NCI-H69 (cell line): ENCODE measurements at regions not wholly inside any gene's neighbourhood (a gene's known extent, or its start where the extent isn't known, plus 50 kb on each side); places are given as distances from the start of the nearest gene placed in this dataset.
"Not testable (repeated sequence)": the region's sequence is repeated elsewhere in the genome, so short reads cannot be mapped to it uniquely, and the experiment has no call there.

ENCODE experiments used
- DNase-seq: peaks from one replicate; lab custom pipeline; 2025; lab: John Stamatoyannopoulos, UW

DNA sequence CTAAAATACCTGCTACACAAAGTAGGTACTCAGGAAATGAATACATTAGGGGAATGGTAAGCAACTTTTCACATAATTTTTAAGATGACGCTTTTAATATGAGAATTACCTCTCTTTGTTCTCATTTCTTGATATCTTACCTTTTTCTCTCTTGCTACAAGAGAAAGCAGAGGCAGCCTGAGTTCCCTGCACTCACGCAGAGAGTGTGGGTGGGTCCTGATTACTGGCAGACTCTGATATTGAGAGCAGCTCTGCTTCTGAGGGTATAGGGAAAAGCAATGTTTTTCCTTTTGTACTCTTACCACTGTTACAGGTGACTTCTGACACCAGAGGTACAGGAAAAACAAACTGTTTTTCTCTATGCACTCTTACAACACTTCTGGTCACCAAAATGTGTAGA, 420.2 kb upstream of the TMTC1 start:
- no peak for DNase-seq

DNA sequence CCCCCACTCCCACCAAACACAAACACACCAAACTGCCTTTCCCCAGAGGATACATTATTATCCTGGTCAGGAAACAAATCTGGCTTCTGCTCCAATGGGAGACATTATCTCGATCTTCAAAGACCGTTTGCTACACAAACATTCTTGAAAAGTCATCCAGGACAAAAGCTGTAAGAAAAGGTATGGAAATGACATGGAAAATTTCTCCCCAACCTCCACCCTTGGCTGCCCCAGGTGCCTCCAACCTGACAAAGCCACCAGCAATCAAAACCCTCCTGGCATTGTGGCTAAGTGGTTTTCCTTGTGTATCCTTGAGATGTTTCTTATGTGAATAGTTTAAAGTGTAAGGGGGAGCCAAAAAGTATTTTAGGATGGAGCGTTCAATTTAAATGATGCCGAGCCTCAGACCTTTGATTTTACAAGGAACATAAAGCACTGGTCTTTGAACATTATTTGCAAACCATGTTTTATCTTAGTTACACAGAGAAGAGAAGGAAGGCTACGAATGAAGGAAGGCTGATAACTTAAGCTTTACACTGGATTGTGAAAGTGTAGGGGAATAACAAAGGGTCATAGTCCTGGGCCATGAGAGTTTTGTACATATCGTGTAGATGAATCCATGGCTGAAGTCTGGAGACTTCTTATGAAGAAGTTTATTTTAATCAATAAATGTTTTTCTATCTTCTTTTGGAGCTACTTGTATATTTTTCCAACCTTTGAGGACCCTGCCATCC, 418.9 kb upstream of the TMTC1 start:
- no peak for DNase-seq

DNA sequence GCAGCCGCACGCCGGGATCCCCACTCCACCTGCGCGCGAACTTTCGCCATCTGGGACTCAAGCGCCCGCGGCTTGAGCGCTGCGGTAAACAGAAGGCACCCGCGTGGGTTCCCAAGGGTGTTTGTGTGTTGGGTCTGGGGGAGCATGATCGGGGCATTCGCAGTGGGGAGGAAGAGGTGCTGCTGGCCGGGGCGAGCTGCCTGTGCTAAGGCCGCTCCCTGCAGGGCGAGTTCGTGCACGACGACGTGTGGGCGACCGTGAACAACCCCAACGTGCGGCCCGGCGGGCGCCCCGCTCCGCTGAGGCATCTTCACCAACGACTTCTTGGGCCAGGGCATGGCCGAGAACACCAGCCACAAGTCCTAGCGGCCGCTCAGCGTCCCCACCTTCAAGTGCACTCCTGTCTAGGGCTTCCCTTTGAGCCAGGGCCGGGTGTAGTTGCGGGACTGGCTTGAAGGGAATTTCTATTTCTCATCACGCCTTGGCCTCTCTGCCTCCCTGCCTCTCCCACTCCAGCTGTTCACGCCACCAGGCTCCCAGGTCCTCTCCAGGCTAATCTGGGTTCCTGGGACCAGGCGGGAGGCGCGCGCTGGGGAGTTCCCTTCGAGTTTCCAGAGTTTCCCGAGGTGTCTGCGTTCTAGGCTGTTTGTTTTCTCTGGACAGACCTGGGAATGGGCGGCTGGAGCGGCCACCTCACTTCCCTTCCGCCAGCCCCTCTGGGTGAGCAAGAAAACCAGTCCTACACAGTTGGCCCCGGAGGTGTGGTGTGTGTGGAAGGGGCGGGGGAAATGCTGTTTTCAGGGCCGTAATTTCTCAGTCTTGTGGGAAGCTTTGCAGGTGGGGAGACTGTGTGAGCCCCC, 417.8 kb upstream of the TMTC1 start:
- DNase-seq = no peak

DNA sequence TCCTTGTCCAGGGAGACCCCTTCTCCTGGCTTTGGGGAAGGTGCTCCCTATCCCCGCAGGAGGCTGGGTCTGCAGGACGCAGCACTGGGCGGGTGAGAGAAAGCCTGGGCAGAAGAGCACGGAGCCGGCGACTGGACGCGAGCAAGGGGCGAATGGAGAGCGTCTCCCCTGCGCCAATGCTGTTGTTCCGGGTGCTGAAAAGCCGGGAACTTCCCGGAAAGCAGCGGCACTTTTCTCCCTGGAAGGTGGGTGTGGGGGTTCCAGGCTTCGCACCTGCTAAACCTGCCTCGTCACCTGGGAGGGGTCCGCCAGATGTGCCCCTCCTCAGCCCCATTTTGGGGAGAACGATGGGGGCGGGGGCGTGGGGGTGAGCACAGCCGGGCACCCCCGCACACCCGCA, 417.1 kb upstream of the TMTC1 start:
- DNase-seq = no peak

DNA sequence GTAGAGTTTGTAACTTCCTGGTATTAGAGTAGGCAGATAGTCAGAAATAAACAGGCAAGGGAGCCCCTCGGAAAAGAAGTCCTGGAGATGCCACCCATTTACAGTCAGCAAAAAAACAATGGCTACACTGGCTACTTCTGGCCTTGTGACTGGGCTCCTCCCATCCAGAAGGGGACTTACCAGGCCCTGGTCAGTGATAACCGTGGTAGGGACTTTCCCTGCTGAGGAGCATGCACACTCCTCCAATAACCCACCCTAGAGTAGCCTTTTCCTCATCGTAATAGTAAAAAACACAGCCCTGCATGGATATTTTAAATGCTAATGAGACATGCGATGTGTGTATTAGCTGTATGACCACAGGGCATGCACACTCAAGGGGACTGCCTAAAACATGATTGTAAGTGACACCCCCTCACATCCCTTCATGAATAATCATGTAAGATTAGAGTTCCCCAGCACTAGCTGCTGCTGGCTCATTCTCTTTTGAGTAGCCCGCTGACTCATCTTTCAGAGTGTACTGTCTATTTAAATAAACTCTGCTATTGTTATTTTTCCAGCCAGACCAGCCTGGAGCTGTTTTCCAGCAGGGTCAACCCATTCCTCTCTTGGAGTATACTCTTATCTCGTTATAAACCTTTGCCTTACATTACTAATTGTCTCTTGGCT, 413.8 kb upstream of the TMTC1 start:
- DNase-seq = no peak

DNA sequence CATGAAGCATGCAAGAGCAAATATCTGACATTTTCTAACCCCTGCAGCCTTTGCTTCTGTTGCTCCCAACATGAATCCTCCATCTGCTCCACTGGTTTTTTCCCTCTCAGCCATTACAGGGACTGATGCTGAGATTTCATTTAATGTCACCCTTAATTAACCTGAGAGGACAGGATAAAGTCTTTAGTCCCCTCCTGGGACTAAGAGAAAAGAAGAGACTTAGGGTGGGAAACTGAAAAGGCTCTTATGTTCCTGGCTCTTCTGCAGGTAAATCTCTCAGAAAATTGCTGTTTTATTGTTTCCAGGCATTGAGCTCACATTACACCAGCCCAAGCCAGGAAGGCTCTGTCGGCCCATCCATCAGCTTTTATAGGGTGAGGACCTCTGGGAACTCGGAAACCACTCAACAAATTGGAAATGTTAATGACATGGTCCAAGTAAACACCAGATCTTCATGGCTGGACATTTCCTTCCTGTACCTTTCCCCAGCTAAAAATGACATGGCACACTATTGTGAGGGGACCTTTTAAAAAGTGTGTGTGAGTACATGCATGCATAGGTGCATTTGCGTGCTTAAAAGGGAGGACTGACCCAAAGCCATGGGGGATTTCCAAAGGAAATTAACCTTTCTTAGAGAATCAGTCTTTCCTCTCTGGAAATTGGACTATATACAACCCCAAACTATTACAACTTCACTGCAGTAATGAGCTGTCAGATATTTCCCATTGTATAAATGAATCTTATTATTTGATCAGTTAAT, 408.1 kb upstream of the TMTC1 start:
- DNase-seq = peak; percentile 44

DNA sequence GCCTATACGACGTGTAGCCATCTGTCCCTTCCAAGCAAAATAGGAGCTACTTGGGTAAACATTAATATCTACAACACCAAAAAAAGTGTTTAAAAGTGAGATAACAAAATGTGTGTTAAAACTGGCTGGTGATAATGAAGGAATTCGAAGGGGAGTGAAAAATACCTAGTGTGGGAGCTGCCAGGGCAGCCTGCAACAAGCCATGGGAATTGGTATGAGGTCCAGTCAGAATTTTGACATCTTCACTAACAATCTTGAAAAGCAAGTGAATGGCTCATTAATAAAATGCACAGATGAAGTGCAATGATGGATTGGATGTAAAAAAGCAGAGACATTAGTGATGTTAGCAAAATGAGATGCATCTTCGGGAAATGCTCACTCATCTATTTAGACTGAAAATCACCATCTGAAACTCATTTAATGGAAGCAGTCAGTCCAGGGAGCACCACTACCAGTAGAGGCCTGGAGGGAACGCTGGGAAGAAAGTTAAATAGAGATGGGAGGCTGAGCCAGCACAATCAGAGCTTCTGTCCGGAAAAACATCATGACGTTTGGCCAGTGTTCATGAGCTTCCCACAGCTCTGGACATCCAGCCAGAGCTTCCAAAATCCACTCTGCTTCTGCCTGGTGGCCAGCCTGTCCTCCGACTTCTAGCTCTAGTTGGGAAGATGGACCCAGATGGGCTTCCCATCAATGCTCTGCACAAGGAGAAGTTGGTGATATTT, 405.0 kb upstream of the TMTC1 start:
- DNase-seq = no peak

DNA sequence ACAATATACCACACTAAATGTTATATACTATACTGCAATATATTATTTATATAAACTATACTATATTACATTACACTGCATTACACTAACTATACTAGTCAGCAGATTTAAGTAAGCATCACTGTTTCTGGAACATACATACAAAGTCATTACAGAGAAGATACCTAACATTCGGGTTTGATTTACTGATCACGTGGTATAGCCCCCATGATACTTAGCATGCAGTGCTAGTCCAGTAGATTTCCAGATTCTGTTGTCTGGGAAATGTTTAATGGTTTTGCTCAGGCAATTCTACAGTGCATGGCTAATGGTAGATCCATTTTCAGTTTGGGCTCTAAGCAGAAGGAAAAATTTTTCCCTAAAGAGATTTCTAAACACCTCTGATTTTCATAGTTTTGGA, 403.7 kb upstream of the TMTC1 start:
- no peak for DNase-seq

DNA sequence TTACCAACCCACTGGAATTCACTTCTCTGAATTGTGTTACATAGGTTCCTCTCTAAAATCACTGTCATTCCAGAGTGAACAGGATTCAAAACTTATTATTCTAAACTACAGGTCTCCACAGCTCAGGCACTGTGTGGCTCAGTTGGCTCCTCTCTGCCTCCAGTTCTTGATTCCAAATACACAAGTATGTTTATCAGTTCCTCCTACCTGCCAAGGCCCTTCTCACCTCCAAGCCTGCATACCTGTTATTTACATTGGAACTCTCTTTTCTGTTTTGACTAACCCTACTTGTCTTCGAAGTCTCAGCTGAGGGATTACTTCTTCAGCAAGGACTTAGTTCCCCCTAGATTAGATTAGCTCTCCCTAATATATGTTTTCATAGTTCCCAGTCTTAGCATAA, 397.6 kb upstream of the TMTC1 start:
- no peak for DNase-seq

DNA sequence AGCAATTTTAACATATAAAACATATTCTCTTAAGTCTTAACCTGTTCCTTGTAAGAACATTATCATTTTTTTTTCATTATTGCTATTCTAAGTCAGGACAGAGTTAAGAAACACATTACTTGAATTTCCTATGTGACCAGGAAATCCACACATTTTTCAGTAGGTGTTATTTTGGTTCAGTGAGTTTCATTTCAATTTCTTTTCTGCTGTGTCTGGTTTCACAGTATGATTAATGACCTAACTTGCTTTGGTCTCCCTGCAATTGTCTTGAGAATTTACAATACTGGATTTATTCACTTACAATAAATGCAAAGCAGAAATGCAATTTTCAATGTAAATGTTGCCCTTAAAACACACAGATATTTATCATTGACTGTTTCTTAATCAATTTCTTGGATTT, 396.9 kb upstream of the TMTC1 start:
- no peak for DNase-seq

DNA sequence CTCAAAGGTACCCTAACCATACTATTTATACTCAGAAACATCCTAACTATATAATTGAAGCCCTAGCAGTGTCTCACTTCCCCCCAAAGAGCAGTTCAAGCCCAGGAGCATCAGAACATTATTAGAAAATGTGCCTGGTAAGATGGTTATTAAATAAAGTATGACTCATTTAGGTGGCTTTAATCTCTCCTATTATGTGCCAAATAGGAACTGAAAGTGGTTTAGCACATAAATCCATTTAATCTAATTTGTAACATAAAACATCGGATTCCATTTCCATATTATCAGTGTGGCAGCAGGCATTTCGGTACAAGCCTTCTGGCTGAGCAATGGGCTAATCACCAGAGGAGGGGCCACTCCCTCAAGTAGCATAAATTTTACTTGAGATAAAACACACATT, 395.2 kb upstream of the TMTC1 start:
- no peak for DNase-seq

DNA sequence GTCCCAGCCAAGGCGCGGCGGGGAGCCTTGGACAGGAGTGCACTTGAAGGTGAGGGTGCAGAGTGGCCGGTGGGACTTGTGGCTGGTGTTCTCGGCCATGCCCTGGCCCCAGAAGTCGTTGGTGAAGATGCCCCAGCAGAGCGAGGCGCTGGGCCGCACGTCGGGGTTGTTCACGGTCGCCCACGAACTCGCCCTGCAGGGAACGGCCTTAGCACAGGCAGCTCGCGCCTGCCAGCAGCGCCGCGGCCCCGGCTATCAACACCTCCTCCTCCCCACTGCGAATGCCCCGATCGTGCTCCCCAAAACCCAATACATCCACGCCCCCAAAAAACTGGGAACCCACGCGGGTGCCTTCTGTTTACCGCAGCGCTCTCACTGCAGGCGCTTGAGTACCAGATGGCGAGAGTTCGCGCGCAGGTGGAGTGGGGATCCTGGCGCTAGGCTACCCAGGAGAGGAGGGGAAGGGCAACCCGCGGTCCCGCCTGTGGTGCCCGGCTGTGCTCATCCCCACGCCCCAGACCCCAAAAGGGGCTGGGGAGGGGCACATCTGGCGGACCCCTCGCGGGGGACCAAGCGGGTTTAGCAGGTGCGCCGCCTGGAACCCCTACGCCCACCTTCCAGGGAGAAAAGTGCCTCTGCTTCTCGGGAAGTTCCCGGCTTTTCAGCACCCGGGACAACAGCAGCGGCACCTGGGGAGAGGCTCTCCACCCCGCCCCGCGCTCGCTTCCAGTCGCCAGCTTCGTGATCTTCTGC, 386.3 kb upstream of the TMTC1 start:
- DNase-seq = no peak

DNA sequence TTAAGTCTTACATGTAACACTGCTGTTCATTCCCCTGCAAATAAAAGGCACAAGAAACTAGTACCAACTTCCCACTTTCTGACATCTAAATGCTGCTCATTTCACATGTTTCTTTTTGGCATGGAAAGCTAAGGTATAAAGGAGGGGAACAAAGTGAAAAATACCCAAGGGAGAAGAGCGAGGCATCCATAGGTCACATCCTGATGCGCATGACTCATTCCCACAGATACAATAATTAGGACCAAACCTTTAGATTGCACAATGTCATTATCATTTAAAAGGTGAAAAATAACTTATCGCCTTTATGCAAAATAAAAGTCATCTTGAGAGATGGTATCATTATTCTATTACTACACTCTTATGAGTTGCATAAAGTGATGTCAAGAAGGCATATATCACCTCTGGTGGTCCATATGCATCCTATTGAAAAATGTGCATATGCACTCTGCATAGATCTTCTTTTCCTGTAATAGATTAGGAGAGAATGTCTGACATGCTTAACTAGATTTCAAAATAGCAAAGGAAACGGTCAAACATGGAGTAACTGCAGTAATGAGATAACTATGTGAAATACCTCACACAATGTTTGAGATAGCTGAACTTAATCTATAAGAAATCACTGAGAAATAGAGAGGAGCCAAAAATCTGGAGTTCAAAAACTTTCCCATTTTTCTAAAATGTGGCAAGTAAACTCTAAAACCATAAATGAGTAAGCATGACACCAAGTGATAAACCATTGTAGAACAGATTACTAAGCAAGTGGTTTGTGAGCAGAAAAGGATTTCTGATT, 382.5 kb upstream of the TMTC1 start:
- DNase-seq = no peak

DNA sequence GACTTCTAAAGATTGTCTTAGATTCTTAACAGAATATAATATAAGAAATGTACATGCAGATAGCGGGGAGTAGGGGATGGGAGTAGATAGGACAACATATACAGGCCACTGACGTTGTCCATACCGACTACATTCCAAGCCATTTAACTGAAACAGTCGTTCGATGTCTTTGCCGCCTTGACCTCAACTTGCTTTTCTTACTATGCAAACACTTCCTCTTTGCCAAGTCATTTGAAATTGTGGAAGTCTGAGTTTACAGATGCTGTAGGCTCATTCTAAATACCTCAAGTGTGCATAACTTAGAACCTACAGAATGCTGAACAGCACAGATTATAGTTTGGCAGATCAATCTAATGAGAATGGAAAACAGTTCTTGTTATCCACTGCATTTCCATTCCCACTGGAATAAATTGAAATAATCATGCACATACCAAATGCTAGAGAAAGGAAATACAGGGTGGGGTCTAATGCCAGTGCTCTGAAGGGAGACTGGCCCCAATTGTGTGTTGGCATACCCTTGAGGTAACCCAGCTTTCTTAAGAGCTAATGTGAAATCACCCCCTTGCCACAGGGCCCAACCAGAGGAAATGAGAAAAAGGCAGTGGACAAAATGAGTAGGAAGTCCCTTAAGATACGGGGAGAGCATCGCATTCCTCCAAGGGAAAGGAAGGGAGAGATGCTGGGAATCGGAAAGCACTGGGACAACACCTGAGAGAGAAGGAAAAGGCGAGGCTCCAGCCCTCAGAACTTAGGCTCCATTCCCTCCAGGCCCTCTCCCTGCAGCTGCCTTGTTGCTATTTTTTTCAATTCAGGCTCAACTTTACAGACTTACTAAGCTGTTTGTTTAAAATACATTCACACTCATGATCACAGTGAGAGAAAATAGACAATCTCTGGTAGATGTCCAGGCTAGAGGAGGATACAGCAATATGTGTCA, 380.9 kb upstream of the TMTC1 start:
- DNase-seq = no peak

DNA sequence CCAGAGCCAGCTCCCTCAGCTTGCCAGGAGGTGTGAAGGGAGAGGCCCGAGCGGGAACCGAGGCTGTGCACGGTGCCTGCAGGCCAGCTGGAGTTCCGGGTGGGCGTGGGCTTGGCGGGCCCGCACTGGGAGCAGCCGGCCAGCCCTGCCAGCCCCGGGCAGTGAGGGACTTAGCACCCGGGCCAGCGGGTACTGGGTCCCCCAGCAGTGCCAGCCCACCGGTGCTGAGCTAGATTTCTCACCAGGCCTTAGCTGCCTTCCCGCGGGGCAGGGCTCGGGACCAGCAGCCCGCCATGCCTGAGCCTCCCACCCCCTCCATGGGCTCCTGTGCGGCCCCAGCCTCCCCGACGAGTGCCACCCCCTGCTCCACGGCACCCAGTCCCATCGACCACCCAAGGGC, 373.1 kb upstream of the TMTC1 start:
- DNase-seq = not testable (repeated sequence)

DNA sequence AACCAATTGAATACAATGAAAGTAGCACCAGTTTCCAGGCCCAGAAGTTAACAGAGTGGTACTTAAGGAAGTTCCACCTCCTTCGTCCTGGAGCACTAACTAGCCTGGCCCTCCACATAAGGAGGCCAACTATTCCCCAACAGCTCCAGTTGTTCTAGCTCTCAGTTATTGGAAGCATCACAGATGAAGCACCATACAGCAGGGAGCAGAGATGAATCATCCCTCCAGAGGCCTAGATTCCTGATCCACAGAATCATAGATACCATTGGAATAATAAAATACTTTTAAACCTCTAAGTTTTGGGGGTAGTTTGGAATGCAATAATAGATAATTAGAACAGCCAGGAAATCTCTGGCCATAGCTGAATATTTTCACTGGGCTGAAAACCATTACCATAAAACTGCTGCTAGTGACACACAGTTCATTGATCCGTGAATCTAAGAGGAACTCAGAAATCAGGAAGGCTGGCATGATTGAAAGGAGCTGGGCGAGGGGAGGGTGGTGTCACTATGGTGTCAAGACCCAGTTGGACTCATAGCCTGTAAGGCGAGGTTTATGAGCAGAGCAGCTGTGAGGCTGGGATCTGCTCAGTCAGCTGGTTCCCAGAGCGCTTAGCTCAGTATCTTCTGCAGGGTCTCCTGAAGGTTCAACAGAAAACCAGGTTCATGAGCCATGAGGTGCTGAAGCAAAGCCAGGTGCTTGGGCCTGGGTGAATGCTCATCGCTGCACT, 371.4 kb upstream of the TMTC1 start:
- DNase-seq = no peak

DNA sequence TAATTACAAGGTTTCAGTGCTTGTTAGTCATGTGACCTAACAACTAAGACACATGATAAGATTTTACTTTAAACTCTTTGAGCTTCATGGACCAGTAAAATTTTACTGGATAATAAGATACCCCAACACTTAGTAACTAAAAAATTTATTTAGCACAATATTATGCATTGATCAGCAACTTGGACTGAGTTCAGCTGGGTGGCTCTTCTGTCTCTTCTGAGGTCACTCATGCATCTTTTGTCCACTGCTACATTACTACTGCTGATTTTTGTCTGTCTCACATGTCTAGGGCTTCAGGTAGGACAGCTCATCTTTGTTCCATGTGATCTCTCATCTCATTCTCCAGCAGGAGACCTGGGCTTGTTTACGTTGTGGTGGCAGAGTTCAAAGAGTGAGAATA, 370.2 kb upstream of the TMTC1 start:
- no peak for DNase-seq

DNA sequence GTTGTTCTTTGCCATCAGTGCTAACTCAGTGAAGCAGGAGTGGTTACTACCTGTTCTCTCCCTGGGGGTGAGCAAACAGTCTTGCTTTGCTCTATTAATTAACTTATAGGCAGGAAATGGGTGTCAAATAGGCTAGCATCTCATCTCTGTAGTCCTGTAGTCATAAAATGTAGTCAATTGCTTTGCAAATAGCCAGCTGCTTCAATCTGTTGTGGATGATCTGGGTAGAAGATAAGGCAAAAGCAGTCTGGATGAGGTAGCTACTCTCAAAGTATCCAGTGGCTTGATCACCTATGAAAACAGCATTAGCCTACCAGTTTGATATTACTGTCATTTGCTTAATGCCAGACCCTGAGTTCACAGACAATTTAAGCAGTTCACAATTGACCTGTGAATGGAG, 369.0 kb upstream of the TMTC1 start:
- peak; percentile 24 for DNase-seq
